VCaP (cell line): ENCODE measurements at regions not wholly inside any gene's neighbourhood (a gene's known extent, or its start where the extent isn't known, plus 50 kb on each side); places are given as distances from the start of the nearest gene placed in this dataset.

Experiments used
- H3K27ac ChIP-seq: fragments of 450-650 bp; 2 replicates; pipeline ENCODE4 v1.5.1; 2017
- CTCF ChIP-seq: fragments of 450-650 bp; conservative IDR thresholded peaks from 2 replicates; pipeline ENCODE4 v1.5.1; 2017; ENCODE audit warnings: mild to moderate bottlenecking, moderate library complexity

DNA sequence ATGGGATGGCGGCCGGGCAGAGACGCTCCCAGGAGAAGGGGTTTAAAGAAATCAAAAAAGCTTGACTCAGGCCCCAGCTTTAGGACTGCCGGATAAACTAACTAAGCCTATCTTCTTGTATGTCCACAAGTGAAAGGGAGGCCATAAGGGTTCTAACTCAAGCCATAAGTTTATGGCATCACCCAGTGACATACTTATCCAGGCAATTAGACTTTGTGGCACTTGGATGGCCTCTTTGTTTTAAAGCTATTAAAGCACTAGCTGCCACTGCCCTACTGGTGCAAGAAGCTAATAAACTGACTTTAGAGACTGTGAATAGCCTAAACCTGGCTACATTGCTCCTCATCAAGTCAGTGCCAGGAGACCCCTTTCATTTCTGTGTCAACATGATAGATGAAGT, 102.0 kb downstream of the ZNF429 start:
- H3K27ac ChIP-seq, result peak overlapping the region; percentile 47
- TF ChIP-seq CTCF, result no peak

DNA sequence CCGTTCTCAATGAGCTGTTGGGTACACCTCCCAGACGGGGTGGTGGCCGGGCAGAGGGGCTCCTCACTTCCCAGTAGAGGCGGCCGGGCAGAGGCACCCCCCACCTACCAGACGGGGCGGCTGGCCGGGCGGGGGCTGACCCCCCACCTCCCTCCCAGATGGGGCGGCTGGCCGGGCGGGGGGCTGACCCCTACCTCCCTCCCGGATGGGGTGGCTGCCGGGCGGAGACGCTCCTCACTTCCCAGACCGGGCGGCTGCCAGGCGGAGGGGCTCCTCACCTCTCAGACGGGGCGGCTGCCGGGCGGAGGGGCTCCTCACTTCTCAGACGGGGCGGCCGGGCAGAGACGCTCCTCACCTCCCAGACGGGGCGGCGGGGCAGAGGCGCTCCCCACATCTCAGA, 101.6 kb downstream of the ZNF429 start:
- peak overlapping the region; percentile 47 for H3K27ac ChIP-seq

DNA sequence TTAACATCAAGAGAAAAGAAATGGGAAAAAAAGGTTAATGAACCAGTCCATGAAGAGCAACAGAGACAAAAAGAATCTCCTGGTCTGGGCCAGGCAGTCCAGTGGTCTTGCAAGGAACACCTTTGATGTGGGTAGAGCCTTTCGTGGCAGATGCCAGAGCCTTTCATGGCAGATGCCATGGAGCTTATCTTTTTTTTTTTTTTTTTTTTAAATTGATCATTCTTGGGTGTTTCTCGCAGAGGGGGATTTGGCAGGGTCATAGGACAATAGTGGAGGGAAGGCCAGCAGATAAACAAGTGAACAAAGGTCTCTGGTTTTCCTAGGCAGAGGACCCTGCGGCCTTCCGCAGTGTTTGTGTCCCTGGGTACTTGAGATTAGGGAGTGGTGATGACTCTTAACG, 100.9 kb downstream of the ZNF429 start:
- H3K27ac ChIP-seq, result peak overlapping the region; percentile 81

- TF ChIP-seq CTCF, result no peak
- peak overlapping the region; percentile 81 for H3K27ac ChIP-seq
Measured at GRCh38 chr19:21604951-21605476, 99.6 kb downstream of the ZNF429 start.
